Gastrocnemius medialis (tissue), 4 donors: ENCODE measurements at regions not wholly inside any gene's neighbourhood (a gene's known extent, or its start where the extent isn't known, plus 50 kb on each side); places are given as distances from the start of the nearest gene placed in this dataset.

Experiments
- POLR2A ChIP-seq, 2 donors: fragments of 450-650 bp; IDR thresholded peaks; one replicate each; pipeline ENCODE4 v1.6.1; 2017; ENCODE audit warnings: antibody characterized with exemption in 2 of 2, mild to moderate bottlenecking in 2 of 2, moderate library complexity in 2 of 2
- TF ChIP-seq, protein P1 (sequence below), 5 experiments: fragments of 450-650 bp in 3 of 5; fragments of 200-600 bp in 2 of 5; sonication (generic) in 2 of 5; IDR thresholded peaks in 4 of 5; conservative IDR thresholded peaks in 1 of 5; 1 replicate in 4 of 5; 2 replicates in 1 of 5; pipeline ENCODE4 v1.5.1; 2016 to 2019; ENCODE audit warnings: antibody characterized with exemption in 5 of 5, mild to moderate bottlenecking in 3 of 5, moderate library complexity in 3 of 5

DNA sequence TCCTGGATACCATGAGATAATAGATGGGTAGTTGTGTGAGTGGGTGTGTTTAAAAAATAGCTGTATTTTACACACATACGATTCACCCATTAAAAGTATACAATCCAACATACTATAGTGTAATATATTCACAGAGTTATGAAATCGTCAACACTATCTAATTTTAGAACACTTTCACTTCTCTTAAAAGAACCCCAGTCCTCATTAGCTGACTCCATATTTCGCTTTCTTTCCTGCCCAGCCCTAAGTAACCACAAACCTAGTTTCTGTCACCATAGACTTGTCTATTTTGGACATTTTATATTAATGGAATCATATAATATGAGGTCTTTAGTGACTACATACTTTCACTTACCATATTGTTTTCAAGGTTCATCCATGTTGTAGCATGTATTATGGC, 63.8 kb upstream of the S1PR3 start:
- no peak for TF ChIP-seq POLR2A (IDR thresholded peaks at IDR 0.05)
- TF ChIP-seq, protein P1, sequence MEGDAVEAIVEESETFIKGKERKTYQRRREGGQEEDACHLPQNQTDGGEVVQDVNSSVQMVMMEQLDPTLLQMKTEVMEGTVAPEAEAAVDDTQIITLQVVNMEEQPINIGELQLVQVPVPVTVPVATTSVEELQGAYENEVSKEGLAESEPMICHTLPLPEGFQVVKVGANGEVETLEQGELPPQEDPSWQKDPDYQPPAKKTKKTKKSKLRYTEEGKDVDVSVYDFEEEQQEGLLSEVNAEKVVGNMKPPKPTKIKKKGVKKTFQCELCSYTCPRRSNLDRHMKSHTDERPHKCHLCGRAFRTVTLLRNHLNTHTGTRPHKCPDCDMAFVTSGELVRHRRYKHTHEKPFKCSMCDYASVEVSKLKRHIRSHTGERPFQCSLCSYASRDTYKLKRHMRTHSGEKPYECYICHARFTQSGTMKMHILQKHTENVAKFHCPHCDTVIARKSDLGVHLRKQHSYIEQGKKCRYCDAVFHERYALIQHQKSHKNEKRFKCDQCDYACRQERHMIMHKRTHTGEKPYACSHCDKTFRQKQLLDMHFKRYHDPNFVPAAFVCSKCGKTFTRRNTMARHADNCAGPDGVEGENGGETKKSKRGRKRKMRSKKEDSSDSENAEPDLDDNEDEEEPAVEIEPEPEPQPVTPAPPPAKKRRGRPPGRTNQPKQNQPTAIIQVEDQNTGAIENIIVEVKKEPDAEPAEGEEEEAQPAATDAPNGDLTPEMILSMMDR (IDR thresholded peaks at IDR 0.05 in 4 of 5, conservative IDR thresholded peaks at IDR 0.05 in 1 of 5), result no peak
